Lower lobe of right lung (tissue), 2 donors: ENCODE measurements at regions not wholly inside any gene's neighbourhood (a gene's known extent, or its start where the extent isn't known, plus 50 kb on each side); places are given as distances from the start of the nearest gene placed in this dataset.
A peak's percentile ranks its signal among the peaks of the same experiment; 100 is the strongest.

Experiments used
- ATAC-seq, 2 donors: fragments of 200-7000 bp; cut with Tn5 transposase; one replicate each; pipeline ENCODE4 v1.9.1; 2020 to 2022; ENCODE audit warnings: mild to moderate bottlenecking in 2 of 2, moderate library complexity in 2 of 2
- DNase-seq: peaks from one replicate; pipeline ENCODE4 v3.0.0-alpha.2; 2020
- H3K27ac ChIP-seq: fragments of 200-600 bp; one replicate; pipeline ENCODE4 v1.8.0; 2022
- H3K27me3 ChIP-seq: fragments of 200-600 bp; one replicate; pipeline ENCODE4 v1.8.0; 2022; ENCODE audit warnings: low read depth
- H3K36me3 ChIP-seq: fragments of 200-600 bp; one replicate; pipeline ENCODE4 v1.8.0; 2022; ENCODE audit warnings: mild to moderate bottlenecking
- H3K4me1 ChIP-seq: fragments of 200-600 bp; one replicate; pipeline ENCODE4 v1.8.0; 2022
- H3K4me3 ChIP-seq: fragments of 200-600 bp; one replicate; pipeline ENCODE4 v1.8.0; 2022; ENCODE audit warnings: mild to moderate bottlenecking
- H3K9me3 ChIP-seq: fragments of 200-600 bp; one replicate; pipeline ENCODE4 v1.8.0; 2022
- CTCF ChIP-seq: fragments of 200-600 bp; IDR thresholded peaks from one replicate; pipeline ENCODE4 v1.8.0; 2022; ENCODE audit warnings: antibody characterized with exemption, mild to moderate bottlenecking
- intact Hi-C: fragments of 100-400 bp; cut with DNase I; formaldehyde crosslinking; loops from one replicate; pipeline ENCODE4 v1.11.0; 2022
- donor health status: DM: no; HTN: yes; CAD: no; lungs with severe emphysema.

- ATAC-seq (no peak), DNase-seq (no peak)
- peak overlapping the region; percentile 88 for H3K27ac ChIP-seq
- no peak for TF ChIP-seq CTCF
- H3K27me3 ChIP-seq: no peaks in the 10 kb centered on the region
- intact Hi-C loops: no loop called here
- H3K9me3 ChIP-seq: no peaks in the 10 kb centered on the region
- peaks cover 84% of the 10 kb centered on the region for H3K4me1 ChIP-seq
- peaks cover 71% of the 10 kb centered on the region for H3K36me3 ChIP-seq
- no peak overlapping the region for H3K4me3 ChIP-seq
Measured at GRCh38 chr7:130888468-130888867, 154.5 kb upstream of the KLF14 start.

GRCh38 chr7:130890176-130891020 lies 156.4 kb upstream of the KLF14 start:
- Histone ChIP-seq H3K9me3 (no peaks in the 10 kb centered on the region), H3K27ac (peak overlapping the region; percentile 88), H3K27me3 (no peaks in the 10 kb centered on the region), H3K36me3 (peaks cover 62% of the 10 kb centered on the region), H3K4me1 (peaks cover 89% of the 10 kb centered on the region), H3K4me3 (no peak overlapping the region)
- TF ChIP-seq CTCF: no peak
- DNase-seq (no peak), ATAC-seq (peak; percentile 65 to 77)
- intact Hi-C loops: no loop called here

- no peaks in the 10 kb centered on the region for H3K9me3 ChIP-seq
- ATAC-seq (peak; percentile 60 to 70), DNase-seq (peak; percentile 68)
- H3K4me1 ChIP-seq: peaks cover 88% of the 10 kb centered on the region
- no peak for TF ChIP-seq CTCF
- H3K27me3 ChIP-seq: no peaks in the 10 kb centered on the region
- intact Hi-C loops: no loop called here
- H3K27ac ChIP-seq: peak overlapping the region; percentile 88
- H3K4me3 ChIP-seq: peak overlapping the region; percentile 9
- peaks cover 62% of the 10 kb centered on the region for H3K36me3 ChIP-seq
Measured at GRCh38 chr7:130891254-130892094, 157.5 kb upstream of the KLF14 start.

GRCh38 chr7:130893441-130893894 lies 159.5 kb upstream of the KLF14 start:
- Histone ChIP-seq H3K27ac (peak overlapping the region; percentile 42), H3K9me3 (no peaks in the 10 kb centered on the region), H3K36me3 (peaks cover 58% of the 10 kb centered on the region), H3K4me1 (peaks cover 87% of the 10 kb centered on the region), H3K4me3 (no peak overlapping the region), H3K27me3 (no peaks in the 10 kb centered on the region)
- intact Hi-C loops: no loop called here
- TF ChIP-seq CTCF: no peak
- DNase-seq (no peak), ATAC-seq (no peak)

GRCh38 chr7:130894146-130894908 lies 160.3 kb upstream of the KLF14 start:
- H3K4me1 ChIP-seq: peaks cover 86% of the 10 kb centered on the region
- H3K9me3 ChIP-seq: no peaks in the 10 kb centered on the region
- no peak overlapping the region for H3K4me3 ChIP-seq
- peaks cover 58% of the 10 kb centered on the region for H3K36me3 ChIP-seq
- no peak for TF ChIP-seq CTCF
- DNase-seq (peak; percentile 91), ATAC-seq (peak; percentile 81 to 85)
- intact Hi-C loops: no loop called here
- H3K27me3 ChIP-seq: no peaks in the 10 kb centered on the region
- H3K27ac ChIP-seq: peak overlapping the region; percentile 42
